ENCODE measurements at regions not wholly inside any gene's neighbourhood (a gene's known extent, or its start where the extent isn't known, plus 50 kb on each side); places are given as distances from the start of the nearest gene placed in this dataset.

DNA sequence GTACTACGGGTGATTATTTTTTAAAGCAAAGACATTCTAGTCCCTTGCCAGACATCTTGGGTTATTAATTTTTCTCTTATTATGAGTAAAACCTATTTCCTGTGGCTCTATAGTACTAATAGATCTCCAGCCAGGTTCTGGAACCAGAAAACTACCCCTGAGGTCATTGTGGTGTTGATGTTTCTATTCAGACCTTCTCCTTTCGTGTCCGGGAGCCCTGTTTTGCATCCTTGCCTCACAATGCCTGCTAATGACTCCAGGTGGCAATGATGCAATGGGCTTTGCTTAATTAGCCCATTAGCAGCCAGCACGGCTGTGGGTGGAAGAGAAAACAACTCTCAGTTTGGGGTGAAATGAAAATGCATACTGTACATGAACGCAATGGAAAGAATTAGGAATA, 62.9 kb upstream of the ARG1 start:
- TF ChIP-seq POLR2A (IDR thresholded peaks at IDR 0.05), result no peak
- TF ChIP-seq, protein P1, sequence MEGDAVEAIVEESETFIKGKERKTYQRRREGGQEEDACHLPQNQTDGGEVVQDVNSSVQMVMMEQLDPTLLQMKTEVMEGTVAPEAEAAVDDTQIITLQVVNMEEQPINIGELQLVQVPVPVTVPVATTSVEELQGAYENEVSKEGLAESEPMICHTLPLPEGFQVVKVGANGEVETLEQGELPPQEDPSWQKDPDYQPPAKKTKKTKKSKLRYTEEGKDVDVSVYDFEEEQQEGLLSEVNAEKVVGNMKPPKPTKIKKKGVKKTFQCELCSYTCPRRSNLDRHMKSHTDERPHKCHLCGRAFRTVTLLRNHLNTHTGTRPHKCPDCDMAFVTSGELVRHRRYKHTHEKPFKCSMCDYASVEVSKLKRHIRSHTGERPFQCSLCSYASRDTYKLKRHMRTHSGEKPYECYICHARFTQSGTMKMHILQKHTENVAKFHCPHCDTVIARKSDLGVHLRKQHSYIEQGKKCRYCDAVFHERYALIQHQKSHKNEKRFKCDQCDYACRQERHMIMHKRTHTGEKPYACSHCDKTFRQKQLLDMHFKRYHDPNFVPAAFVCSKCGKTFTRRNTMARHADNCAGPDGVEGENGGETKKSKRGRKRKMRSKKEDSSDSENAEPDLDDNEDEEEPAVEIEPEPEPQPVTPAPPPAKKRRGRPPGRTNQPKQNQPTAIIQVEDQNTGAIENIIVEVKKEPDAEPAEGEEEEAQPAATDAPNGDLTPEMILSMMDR (IDR thresholded peaks at IDR 0.05), result no peak
